ENCODE measurements at regions not wholly inside any gene's neighbourhood (a gene's known extent, or its start where the extent isn't known, plus 50 kb on each side); places are given as distances from the start of the nearest gene placed in this dataset.

- DNase-seq (ENCODE audit: low read depth) (no peak), FAIRE-seq (no peak)
- Histone ChIP-seq H3K27me3 (ENCODE audit: control insufficient read depth, insufficient read depth, low read length) (peaks cover 4% of the 10 kb centered on the region), H3K36me3 (ENCODE audit: control insufficient read depth, insufficient read depth, low read length) (no peaks in the 10 kb centered on the region), H3K4me3 (ENCODE audit: low read depth, low read length) (no peak overlapping the region)
- TF ChIP-seq, protein P1, sequence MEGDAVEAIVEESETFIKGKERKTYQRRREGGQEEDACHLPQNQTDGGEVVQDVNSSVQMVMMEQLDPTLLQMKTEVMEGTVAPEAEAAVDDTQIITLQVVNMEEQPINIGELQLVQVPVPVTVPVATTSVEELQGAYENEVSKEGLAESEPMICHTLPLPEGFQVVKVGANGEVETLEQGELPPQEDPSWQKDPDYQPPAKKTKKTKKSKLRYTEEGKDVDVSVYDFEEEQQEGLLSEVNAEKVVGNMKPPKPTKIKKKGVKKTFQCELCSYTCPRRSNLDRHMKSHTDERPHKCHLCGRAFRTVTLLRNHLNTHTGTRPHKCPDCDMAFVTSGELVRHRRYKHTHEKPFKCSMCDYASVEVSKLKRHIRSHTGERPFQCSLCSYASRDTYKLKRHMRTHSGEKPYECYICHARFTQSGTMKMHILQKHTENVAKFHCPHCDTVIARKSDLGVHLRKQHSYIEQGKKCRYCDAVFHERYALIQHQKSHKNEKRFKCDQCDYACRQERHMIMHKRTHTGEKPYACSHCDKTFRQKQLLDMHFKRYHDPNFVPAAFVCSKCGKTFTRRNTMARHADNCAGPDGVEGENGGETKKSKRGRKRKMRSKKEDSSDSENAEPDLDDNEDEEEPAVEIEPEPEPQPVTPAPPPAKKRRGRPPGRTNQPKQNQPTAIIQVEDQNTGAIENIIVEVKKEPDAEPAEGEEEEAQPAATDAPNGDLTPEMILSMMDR (IDR thresholded peaks at IDR 0.05; ENCODE audit: insufficient read depth, low read length, severe bottlenecking) = no peak
Measured at GRCh38 chr22:22047266-22047665, 64.7 kb upstream of the TOP3B start.

DNA sequence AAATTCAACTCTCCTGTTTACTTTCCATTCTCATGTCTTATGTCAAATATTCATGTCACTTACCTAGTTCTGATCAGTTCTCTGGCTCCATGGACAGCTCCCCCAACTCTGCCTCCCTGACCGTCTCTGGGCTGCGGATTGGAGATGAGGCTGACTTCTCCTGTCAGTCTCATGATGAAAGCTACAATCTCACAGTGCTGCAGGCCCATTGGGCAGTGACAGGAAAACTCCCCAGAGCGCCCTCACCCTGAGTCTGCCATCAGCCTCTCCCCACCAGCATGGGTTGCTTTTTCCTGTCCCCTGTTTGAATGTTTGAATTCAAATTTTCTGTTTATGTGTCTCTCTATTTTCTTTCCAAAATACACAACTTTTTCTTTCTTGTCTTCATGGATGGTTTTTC is 63.8 kb upstream of the TOP3B start:
- Histone ChIP-seq H3K36me3 (ENCODE audit: control insufficient read depth, insufficient read depth, low read length) (no peaks in the 10 kb centered on the region), H3K4me3 (ENCODE audit: low read depth, low read length) (no peak overlapping the region), H3K27me3 (ENCODE audit: control insufficient read depth, insufficient read depth, low read length) (peaks cover 4% of the 10 kb centered on the region)
- TF ChIP-seq, protein P1 (IDR thresholded peaks at IDR 0.05; ENCODE audit: insufficient read depth, low read length, severe bottlenecking) = no peak
- FAIRE-seq (peak; percentile 50), DNase-seq (ENCODE audit: low read depth) (no peak)

- Histone ChIP-seq H3K36me3 (ENCODE audit: control insufficient read depth, insufficient read depth, low read length) (no peaks in the 10 kb centered on the region), H3K27me3 (ENCODE audit: control insufficient read depth, insufficient read depth, low read length) (peaks cover 4% of the 10 kb centered on the region), H3K4me3 (ENCODE audit: low read depth, low read length) (no peak overlapping the region)
- TF ChIP-seq, protein P1 (IDR thresholded peaks at IDR 0.05; ENCODE audit: insufficient read depth, low read length, severe bottlenecking) = no peak
- DNase-seq (ENCODE audit: low read depth) = no peak
- no peak for FAIRE-seq
Measured at GRCh38 chr22:22045571-22046335, 63.2 kb upstream of the TOP3B start.

- TF ChIP-seq, protein P1 (IDR thresholded peaks at IDR 0.05; ENCODE audit: insufficient read depth, low read length, severe bottlenecking) = no peak
- no peak for FAIRE-seq
- peaks cover 4% of the 10 kb centered on the region for H3K27me3 ChIP-seq (ENCODE audit: control insufficient read depth, insufficient read depth, low read length)
Measured at GRCh38 chr22:22044153-22044552, 61.6 kb upstream of the TOP3B start.

DNA sequence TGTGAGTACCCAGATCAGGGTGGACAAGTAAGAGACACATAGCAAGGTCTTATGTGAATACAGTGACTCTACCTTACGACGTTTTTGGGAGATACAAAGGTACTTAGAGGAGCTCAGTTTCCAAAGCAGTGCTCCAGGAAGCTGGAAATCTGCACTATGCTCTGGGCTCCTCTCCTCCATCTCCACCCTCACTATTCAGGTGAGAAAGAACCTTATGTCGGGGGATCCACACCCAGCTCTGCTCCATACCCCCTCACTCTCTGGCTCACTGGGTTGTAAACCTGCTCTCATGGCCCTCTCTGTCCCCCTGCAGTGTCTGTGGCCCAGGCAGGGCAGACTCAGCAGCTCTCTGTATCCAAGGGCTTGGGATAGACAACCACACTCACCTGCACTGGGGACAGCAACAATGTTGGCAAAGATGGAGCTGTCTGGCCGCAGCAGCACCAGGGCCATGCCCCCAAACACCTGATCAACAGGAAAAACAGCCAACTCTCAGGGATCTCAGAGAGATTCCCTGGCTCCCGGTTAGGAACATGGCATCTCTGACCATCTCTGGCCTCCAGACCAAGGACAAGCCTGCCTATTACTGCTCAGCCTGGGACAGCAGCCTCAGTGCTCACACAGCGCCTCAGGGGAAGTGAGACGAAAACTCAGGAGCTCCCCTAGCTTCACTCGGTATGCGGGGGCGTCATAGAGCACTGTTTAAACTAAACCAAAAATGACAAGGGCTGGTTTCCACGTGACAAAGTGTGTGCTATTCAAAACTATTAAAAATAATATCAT is 60.9 kb upstream of the TOP3B start:
- no peak overlapping the region for H3K4me3 ChIP-seq (ENCODE audit: low read depth, low read length)
- FAIRE-seq (peak; percentile 7), DNase-seq (ENCODE audit: low read depth) (no peak)
- H3K36me3 ChIP-seq (ENCODE audit: control insufficient read depth, insufficient read depth, low read length) = no peaks in the 10 kb centered on the region
- H3K27me3 ChIP-seq (ENCODE audit: control insufficient read depth, insufficient read depth, low read length) = peaks cover 4% of the 10 kb centered on the region
- TF ChIP-seq, protein P1 (IDR thresholded peaks at IDR 0.05; ENCODE audit: insufficient read depth, low read length, severe bottlenecking) = no peak

More at GRCh38 chr22:22044153-22044552, 61.6 kb upstream of the TOP3B start:
- no peak for DNase-seq (ENCODE audit: low read depth)
- H3K36me3 ChIP-seq (ENCODE audit: control insufficient read depth, insufficient read depth, low read length) = no peaks in the 10 kb centered on the region
- H3K4me3 ChIP-seq (ENCODE audit: low read depth, low read length) = no peak overlapping the region
